ENCODE measurements at regions not wholly inside any gene's neighbourhood (a gene's known extent, or its start where the extent isn't known, plus 50 kb on each side); places are given as distances from the start of the nearest gene placed in this dataset.

DNA sequence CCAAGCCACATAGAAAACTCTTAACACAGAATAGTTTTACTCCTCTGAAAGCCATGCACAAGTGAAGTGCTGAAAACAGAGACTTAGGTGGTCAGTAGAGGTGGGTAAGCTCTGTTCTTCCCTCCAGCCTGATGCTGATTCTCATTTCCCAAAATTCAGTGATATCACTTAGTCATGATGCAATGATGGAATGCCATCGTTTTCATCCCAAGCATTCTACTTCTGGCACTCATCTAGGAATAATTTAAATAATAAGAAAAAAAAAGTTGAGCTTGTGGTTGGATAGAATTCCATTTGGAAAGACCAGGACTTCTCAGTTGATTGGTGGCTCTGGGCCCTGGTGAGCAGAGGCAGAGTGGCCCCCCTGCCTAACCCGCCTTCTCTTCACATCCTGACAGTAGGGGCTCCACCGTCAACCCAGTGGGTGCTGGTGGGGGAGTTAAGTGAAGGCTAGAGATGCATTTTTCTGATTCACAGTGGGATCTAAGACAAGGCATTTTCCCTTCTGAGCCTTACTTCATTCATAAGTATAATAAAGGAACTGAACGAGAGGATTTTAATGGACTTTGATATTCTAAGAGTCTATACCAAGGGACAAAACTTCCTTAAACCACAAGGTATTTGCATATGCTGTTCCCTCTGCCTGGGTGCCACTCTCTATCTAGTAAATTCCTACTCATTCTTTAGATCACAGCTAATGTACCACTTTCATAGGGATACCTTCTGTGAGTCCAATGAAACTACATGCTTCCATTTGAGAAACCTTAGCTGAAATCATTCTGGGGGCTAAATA lies 310.3 kb upstream of the DYNLRB2 start:
- Histone ChIP-seq H3K4me3 (ENCODE audit: low read length) (no peak overlapping the region), H3K9me3 (ENCODE audit: control insufficient read depth, low read length) (no peaks in the 10 kb centered on the region), H3K27me3 (ENCODE audit: control insufficient read depth, insufficient read depth, low read length) (no peaks in the 10 kb centered on the region), H3K4me1 (ENCODE audit: control insufficient read depth, insufficient read depth, low read length) (no peaks in the 10 kb centered on the region), H3K36me3 (ENCODE audit: control insufficient read depth, insufficient read depth, low read length) (no peaks in the 10 kb centered on the region), H3K9ac (ENCODE audit: low read length) (no peak overlapping the region)

DNA sequence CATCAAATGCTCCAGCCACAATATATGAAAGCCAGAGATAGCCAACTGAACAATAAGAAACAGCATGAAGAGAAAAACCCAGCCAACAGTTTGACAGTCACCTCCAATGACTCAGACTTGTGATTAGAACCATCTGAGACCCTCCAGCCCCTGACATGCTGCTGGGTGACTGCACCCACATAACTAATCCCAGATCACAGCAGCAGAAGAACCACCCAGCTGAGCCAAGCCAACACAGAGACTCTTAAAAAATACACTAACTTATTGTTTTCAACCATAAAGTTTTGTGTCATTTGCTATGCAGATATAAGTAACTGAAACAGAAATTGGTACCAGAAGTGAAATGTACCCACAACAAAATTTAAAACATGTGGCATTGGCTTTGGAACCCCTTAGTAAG lies 314.3 kb upstream of the DYNLRB2 start:
- Histone ChIP-seq H3K9ac (ENCODE audit: low read length) (no peak overlapping the region), H3K4me1 (ENCODE audit: control insufficient read depth, insufficient read depth, low read length) (no peaks in the 10 kb centered on the region), H3K9me3 (ENCODE audit: control insufficient read depth, low read length) (no peaks in the 10 kb centered on the region), H3K27me3 (ENCODE audit: control insufficient read depth, insufficient read depth, low read length) (no peaks in the 10 kb centered on the region), H3K36me3 (ENCODE audit: control insufficient read depth, insufficient read depth, low read length) (no peaks in the 10 kb centered on the region), H3K4me3 (ENCODE audit: low read length) (no peak overlapping the region)

DNA sequence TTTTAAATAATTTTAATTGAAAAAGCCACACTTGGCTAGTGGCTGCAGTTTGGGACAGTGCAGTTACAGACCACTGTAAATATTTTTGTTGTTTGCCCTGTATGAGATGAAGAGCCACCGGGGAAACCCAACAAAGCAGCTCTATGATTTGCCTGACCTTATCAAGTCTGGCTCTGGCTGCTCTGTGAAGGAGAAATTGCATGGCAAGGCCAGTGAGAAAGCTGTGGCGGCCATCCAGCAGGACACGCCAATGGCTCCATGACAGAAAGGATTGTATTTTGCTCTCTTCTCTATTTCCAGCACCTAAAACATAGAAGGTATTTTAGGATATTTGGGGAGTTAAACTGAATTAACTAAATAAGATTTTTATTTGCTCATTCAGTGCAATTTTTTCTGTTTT lies 330.0 kb upstream of the DYNLRB2 start:
- Histone ChIP-seq H3K9me3 (ENCODE audit: control insufficient read depth, low read length) (no peaks in the 10 kb centered on the region), H3K27me3 (ENCODE audit: control insufficient read depth, insufficient read depth, low read length) (no peaks in the 10 kb centered on the region), H3K36me3 (ENCODE audit: control insufficient read depth, insufficient read depth, low read length) (no peaks in the 10 kb centered on the region), H3K4me1 (ENCODE audit: control insufficient read depth, insufficient read depth, low read length) (no peaks in the 10 kb centered on the region), H3K9ac (ENCODE audit: low read length) (no peak overlapping the region), H3K4me3 (ENCODE audit: low read length) (no peak overlapping the region)

DNA sequence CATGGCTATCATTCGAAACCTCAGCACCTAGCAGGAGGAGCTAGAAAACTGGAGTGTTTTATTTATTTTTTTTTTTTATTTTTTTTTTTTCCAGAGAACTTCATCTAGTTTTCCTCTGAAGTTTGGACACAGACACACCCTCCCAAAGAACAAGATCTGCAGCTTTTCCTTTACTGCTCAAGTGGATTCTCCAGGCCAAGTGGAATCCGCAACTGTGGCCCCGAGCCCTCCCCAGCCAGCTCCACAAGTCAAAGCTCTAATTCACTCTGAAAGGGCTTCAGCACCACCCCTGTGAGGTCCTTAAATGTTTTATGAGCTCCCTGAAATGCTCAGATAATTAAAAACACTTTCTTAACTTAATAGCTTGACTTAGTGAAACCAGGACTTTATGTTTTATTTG lies 332.1 kb upstream of the DYNLRB2 start:
- Histone ChIP-seq H3K9ac (ENCODE audit: low read length) (no peak overlapping the region), H3K36me3 (ENCODE audit: control insufficient read depth, insufficient read depth, low read length) (no peaks in the 10 kb centered on the region), H3K27me3 (ENCODE audit: control insufficient read depth, insufficient read depth, low read length) (peaks cover 5% of the 10 kb centered on the region), H3K4me1 (ENCODE audit: control insufficient read depth, insufficient read depth, low read length) (no peaks in the 10 kb centered on the region), H3K9me3 (ENCODE audit: control insufficient read depth, low read length) (no peaks in the 10 kb centered on the region), H3K4me3 (ENCODE audit: low read length) (no peak overlapping the region)

DNA sequence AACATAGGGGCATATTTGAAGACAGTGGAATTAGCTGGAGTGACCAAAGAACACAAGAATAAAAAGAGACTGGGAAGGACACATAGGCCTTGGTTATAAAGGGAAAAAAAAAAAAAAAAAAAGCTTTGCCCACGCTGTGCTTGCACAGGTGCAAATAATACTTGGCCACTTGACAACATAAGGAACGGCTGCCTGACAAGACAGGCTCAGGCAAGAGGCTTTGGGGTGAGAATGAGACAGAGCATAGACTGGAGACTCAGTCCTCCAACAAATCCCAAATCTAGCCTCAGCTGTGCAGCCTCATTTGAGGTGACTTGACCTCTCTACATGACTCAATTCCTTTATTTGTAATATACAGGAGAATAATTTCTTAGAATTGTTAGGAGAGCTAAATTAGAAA lies 332.8 kb upstream of the DYNLRB2 start:
- Histone ChIP-seq H3K4me3 (ENCODE audit: low read length) (no peak overlapping the region), H3K9ac (ENCODE audit: low read length) (no peak overlapping the region), H3K9me3 (ENCODE audit: control insufficient read depth, low read length) (no peaks in the 10 kb centered on the region), H3K27me3 (ENCODE audit: control insufficient read depth, insufficient read depth, low read length) (peaks cover 5% of the 10 kb centered on the region), H3K4me1 (ENCODE audit: control insufficient read depth, insufficient read depth, low read length) (no peaks in the 10 kb centered on the region), H3K36me3 (ENCODE audit: control insufficient read depth, insufficient read depth, low read length) (no peaks in the 10 kb centered on the region)

DNA sequence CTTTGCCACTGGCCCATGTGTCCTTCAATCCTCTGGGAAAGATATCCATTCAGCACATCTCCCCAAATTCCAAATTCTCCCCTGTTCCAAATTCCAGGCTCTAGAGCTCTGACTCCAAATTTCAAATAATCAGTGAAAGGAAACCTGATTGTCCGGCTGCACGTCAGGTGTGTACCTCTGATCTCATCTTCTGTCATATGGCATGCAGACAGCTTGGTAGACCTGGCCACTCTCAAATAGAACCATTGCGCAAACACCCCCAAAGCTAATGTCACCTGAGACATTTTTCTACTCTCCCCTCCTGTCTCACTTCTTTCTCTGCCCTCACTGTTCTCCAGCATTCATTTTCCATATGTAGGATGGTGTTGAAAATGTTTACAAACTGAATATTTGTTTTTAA lies 337.0 kb upstream of the DYNLRB2 start:
- no peak overlapping the region for H3K4me3 ChIP-seq (ENCODE audit: low read length)
- H3K9me3 ChIP-seq (ENCODE audit: control insufficient read depth, low read length), result no peaks in the 10 kb centered on the region
- no peak overlapping the region for H3K9ac ChIP-seq (ENCODE audit: low read length)
- no peaks in the 10 kb centered on the region for H3K4me1 ChIP-seq (ENCODE audit: control insufficient read depth, insufficient read depth, low read length)
- H3K36me3 ChIP-seq (ENCODE audit: control insufficient read depth, insufficient read depth, low read length), result no peaks in the 10 kb centered on the region
- H3K27me3 ChIP-seq (ENCODE audit: control insufficient read depth, insufficient read depth, low read length), result peaks cover 5% of the 10 kb centered on the region

DNA sequence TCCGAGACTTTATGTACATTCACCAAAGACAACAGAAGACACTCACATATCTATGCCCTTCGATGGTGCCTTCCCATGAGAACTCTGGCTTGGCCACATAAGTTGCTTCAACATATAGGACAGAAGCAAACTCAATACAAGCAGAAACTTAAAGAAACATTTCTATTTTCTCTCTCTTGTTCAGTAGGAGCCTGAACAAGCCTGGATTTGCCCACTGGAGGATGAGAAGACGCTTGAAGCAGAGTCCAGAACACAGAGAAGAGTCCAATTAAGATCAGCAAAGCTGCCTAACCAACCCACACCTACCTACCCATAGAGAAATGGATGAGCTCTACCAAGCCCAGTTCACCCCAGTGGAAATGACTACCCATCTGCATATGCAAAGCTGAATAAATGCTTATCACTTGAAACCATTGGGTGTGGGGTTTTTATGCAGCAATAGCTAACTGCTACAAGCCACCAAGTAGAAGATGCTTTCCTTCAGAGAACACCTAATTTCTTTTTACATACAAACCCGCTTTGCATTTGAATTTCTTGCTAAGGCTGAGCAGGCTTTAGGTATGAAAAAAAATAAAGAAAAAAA lies 337.9 kb upstream of the DYNLRB2 start:
- Histone ChIP-seq H3K4me1 (ENCODE audit: control insufficient read depth, insufficient read depth, low read length) (no peaks in the 10 kb centered on the region), H3K4me3 (ENCODE audit: low read length) (no peak overlapping the region), H3K27me3 (ENCODE audit: control insufficient read depth, insufficient read depth, low read length) (peaks cover 5% of the 10 kb centered on the region), H3K9ac (ENCODE audit: low read length) (no peak overlapping the region), H3K9me3 (ENCODE audit: control insufficient read depth, low read length) (no peaks in the 10 kb centered on the region), H3K36me3 (ENCODE audit: control insufficient read depth, insufficient read depth, low read length) (no peaks in the 10 kb centered on the region)

DNA sequence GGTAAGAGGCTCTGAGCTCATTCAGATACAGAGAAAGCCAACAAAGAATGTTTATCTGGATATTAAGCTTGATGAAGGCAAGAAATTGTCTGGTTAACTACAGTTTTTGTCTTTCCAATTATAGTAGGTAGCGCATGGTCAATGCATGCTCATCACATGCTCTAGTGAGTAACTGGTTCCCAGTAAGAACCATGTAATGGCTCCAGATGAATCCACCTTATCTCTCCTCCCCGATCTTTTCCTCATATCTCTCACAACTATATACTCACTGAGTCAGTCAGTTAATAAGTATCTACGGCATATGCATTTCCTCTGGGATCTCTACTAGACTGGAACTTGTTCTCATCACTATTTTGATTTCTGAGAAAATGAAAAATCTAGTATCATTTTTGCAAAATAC lies 340.7 kb upstream of the DYNLRB2 start:
- Histone ChIP-seq H3K27me3 (ENCODE audit: control insufficient read depth, insufficient read depth, low read length) (peaks cover 5% of the 10 kb centered on the region), H3K4me3 (ENCODE audit: low read length) (no peak overlapping the region), H3K9ac (ENCODE audit: low read length) (no peak overlapping the region), H3K36me3 (ENCODE audit: control insufficient read depth, insufficient read depth, low read length) (no peaks in the 10 kb centered on the region), H3K4me1 (ENCODE audit: control insufficient read depth, insufficient read depth, low read length) (no peaks in the 10 kb centered on the region), H3K9me3 (ENCODE audit: control insufficient read depth, low read length) (no peaks in the 10 kb centered on the region)

DNA sequence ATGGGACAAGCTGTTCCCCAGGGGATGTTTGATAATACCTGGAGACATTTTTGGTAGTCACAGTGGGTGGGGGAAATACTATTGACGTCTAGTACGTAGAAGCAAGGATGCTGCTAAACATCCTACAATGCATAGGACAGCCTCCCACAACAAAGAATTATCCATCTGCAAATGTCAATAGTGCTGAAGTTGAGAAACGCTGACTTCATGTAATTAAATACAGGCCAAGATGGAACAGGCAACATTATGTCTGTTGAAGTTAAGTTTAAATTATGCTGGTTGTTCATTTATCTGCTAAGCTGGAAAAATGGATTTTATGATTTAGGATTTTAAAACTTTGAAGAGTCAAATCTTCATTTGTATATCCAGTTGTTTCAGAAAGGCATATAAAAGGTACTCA lies 341.2 kb upstream of the DYNLRB2 start:
- no peaks in the 10 kb centered on the region for H3K36me3 ChIP-seq (ENCODE audit: control insufficient read depth, insufficient read depth, low read length)
- no peak overlapping the region for H3K4me3 ChIP-seq (ENCODE audit: low read length)
- no peaks in the 10 kb centered on the region for H3K9me3 ChIP-seq (ENCODE audit: control insufficient read depth, low read length)
- H3K4me1 ChIP-seq (ENCODE audit: control insufficient read depth, insufficient read depth, low read length), result no peaks in the 10 kb centered on the region
- H3K27me3 ChIP-seq (ENCODE audit: control insufficient read depth, insufficient read depth, low read length), result peaks cover under 1% of the 10 kb centered on the region
- H3K9ac ChIP-seq (ENCODE audit: low read length), result no peak overlapping the region

DNA sequence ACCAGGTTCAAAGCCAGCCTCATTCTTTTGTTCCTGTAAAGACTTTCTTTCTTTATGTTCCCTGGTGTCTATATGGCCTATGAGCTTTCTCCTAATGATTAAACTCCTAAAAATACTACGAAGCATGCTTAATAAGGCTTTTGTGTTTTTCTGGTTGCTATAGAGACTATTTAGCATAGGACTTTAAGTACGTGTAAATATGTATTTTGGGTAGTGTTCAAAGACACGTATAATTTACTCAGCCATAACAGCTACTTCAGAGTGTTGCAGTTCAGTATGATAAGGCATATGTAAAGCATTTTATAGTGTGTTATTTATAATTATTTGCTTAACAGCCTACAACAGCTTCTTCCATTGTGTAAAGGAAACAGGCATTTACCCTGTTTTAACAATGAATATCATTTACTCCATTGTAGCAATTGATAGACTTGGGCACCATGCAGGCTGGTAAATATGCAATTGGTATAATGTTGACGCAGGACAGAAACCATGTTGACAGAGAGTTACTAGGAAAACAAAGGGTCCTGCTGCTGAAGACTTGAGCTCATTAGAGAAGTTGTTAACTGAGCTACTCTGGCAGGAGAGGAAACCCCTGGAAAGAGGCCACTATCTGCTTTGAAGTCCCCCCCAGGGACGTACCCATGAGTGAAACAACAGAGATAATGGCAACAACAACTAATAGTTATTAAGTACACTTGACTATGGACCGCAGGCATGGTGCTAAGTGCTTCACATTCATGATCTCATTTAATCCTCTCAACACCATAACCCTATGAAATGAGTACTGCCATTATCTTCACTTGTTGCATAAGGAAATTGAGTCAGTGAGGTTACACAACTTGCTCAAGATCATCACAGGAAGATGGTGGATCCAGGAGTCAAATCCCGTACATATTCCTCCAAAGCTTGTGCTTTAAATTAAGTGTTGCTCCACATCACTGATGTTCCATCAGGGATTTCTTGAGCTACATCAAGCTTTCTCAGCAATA lies 342.2 kb upstream of the DYNLRB2 start:
- Histone ChIP-seq H3K9ac (ENCODE audit: low read length) (no peak overlapping the region), H3K36me3 (ENCODE audit: control insufficient read depth, insufficient read depth, low read length) (no peaks in the 10 kb centered on the region)

DNA sequence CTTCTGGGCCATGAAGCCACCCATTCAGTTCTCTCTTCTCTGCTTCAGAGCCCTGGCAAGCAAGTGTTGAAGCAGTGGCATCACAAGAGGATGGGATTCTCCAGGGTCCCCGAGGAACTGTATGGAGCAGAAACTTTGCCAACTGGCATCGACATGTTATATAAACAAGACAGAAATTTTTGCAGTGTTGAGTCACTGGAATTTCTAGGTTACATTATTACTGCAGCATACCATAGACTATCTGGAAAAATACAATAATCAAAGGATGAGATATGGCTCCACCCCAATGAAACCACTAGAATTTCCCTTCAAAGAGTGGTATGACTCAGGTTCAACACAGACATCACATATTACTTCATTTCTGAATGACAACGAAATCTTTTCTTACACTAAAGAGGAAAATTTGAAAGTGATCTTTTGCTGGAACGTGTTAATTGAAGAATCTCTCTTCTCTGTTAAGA lies 343.0 kb upstream of the DYNLRB2 start:
- Histone ChIP-seq H3K4me3 (ENCODE audit: low read length) (no peak overlapping the region), H3K36me3 (ENCODE audit: control insufficient read depth, insufficient read depth, low read length) (no peaks in the 10 kb centered on the region), H3K4me1 (ENCODE audit: control insufficient read depth, insufficient read depth, low read length) (no peaks in the 10 kb centered on the region), H3K9ac (ENCODE audit: low read length) (no peak overlapping the region), H3K27me3 (ENCODE audit: control insufficient read depth, insufficient read depth, low read length) (no peaks in the 10 kb centered on the region), H3K9me3 (ENCODE audit: control insufficient read depth, low read length) (no peaks in the 10 kb centered on the region)

More for the DNA sequence above, 342.2 kb upstream of the DYNLRB2 start:
- no peaks in the 10 kb centered on the region for H3K9me3 ChIP-seq (ENCODE audit: control insufficient read depth, low read length)
- H3K27me3 ChIP-seq (ENCODE audit: control insufficient read depth, insufficient read depth, low read length), result no peaks in the 10 kb centered on the region
- H3K4me1 ChIP-seq (ENCODE audit: control insufficient read depth, insufficient read depth, low read length), result no peaks in the 10 kb centered on the region
- no peak overlapping the region for H3K4me3 ChIP-seq (ENCODE audit: low read length)

DNA sequence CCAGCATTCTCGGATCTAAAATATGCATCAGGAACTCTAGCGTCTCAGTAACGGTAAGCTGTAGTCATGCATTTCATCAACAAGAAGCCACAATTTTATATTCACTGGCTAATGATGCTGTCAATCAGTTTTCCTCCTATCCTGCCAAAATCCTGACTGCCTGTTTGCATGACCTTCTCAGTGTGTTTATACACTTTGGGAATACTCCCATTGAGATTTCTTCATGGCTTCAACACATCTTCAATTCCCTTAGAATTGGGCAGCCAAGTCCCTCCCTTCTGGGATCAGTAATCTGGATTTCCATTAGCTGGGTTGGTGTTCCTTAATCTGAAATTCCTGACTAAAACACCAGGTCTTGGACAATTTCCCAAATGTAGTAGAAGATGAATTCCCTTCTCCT lies 348.9 kb upstream of the DYNLRB2 start:
- no peaks in the 10 kb centered on the region for H3K36me3 ChIP-seq (ENCODE audit: control insufficient read depth, insufficient read depth, low read length)
- no peaks in the 10 kb centered on the region for H3K27me3 ChIP-seq (ENCODE audit: control insufficient read depth, insufficient read depth, low read length)
- no peaks in the 10 kb centered on the region for H3K4me1 ChIP-seq (ENCODE audit: control insufficient read depth, insufficient read depth, low read length)
- H3K4me3 ChIP-seq (ENCODE audit: low read length), result no peak overlapping the region
- H3K9ac ChIP-seq (ENCODE audit: low read length), result no peak overlapping the region
- no peaks in the 10 kb centered on the region for H3K9me3 ChIP-seq (ENCODE audit: control insufficient read depth, low read length)

Data from mucosa of stomach (tissue), 1 donor.